Ishikawa (cell line): ENCODE measurements at regions not wholly inside any gene's neighbourhood (a gene's known extent, or its start where the extent isn't known, plus 50 kb on each side); places are given as distances from the start of the nearest gene placed in this dataset.

Source experiments
- CEBPB ChIP-seq: IDR thresholded peaks from 2 replicates; pipeline ENCODE4 v1.6.1; 2012
- CREB1 ChIP-seq: IDR thresholded peaks from 2 replicates; pipeline ENCODE4 v1.6.1; 2012; ENCODE audit warnings: low read depth
- EP300 ChIP-seq: IDR thresholded peaks from 2 replicates; pipeline ENCODE4 v1.6.1; 2012; ENCODE audit warnings: borderline replicate concordance
- FOXM1 ChIP-seq: IDR thresholded peaks from 2 replicates; pipeline ENCODE4 v1.6.1; 2012; ENCODE audit warnings: low read depth, borderline replicate concordance
- RAD21 ChIP-seq: IDR thresholded peaks from 2 replicates; pipeline ENCODE4 v1.6.1; 2012; ENCODE audit warnings: low read depth
- TAF1 ChIP-seq: IDR thresholded peaks from 2 replicates; pipeline ENCODE4 v1.6.1; 2012; ENCODE audit warnings: low read depth, mild to moderate bottlenecking
- TCF12 ChIP-seq: IDR thresholded peaks from 2 replicates; pipeline ENCODE4 v1.6.1; 2012; ENCODE audit warnings: low read depth
- TEAD4 ChIP-seq: IDR thresholded peaks from 2 replicates; pipeline ENCODE4 v1.6.1; 2012
- ZBTB7A ChIP-seq: IDR thresholded peaks from 2 replicates; pipeline ENCODE4 v1.6.1; 2012; ENCODE audit warnings: low read depth
- TF ChIP-seq, protein P1 (sequence below): IDR thresholded peaks from 2 replicates; pipeline ENCODE4 v1.6.1; 2012

DNA sequence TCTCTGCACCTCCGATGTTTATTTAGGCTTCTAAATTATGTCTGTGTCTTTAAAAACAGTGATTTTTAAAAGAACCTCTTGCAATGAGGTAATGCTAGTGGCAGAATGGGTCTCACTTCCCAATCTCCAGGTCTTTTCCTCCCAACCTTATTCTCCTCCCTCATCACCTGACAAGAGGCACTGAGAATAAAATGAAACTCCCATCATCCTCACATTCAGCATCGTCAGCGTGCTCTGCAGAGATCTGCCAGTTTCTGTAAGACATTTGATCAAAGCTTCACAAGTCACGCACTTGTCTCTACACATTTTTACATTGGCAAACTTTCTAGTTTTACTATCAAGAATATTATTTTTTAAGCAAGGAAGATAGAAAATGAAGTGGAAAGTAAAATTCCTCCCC, 420.5 kb downstream of the GABRB3 start:
- TF ChIP-seq, protein P1, sequence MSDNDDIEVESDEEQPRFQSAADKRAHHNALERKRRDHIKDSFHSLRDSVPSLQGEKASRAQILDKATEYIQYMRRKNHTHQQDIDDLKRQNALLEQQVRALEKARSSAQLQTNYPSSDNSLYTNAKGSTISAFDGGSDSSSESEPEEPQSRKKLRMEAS = no peak
- TF ChIP-seq TAF1 (no peak), EP300 (no peak), CEBPB (no peak), TEAD4 (no peak), RAD21 (no peak), FOXM1 (no peak), ZBTB7A (no peak), TCF12 (no peak), CREB1 (no peak)
